T-helper 1 cell treated with Interleukin-12 subunit alpha and Interleukin-12 subunit beta and Interleukin-4 antibody, amounts not matched to agents 30 μg/mL and 1 μg/mL, for 36 hours (primary cell): ENCODE measurements at regions not wholly inside any gene's neighbourhood (a gene's known extent, or its start where the extent isn't known, plus 50 kb on each side); places are given as distances from the start of the nearest gene placed in this dataset.

Experiments
- H3K27ac Mint-ChIP-seq: one replicate; pipeline ENCODE4 v1.8.0; 2021; ENCODE audit warnings: mild to moderate bottlenecking, mixed read lengths
- H3K27me3 Mint-ChIP-seq: one replicate; pipeline ENCODE4 v1.8.0; 2021; ENCODE audit warnings: low read depth, mixed read lengths
- H3K36me3 Mint-ChIP-seq: one replicate; pipeline ENCODE4 v1.8.0; 2021; ENCODE audit warnings: low read depth, mixed read lengths
- H3K4me1 Mint-ChIP-seq: one replicate; pipeline ENCODE4 v1.8.0; 2021; ENCODE audit warnings: low read depth, mixed read lengths
- H3K4me3 Mint-ChIP-seq: one replicate; pipeline ENCODE4 v1.8.0; 2021; ENCODE audit warnings: mild to moderate bottlenecking, moderate library complexity, mixed read lengths
- H3K9me3 Mint-ChIP-seq: one replicate; pipeline ENCODE4 v1.8.0; 2021; ENCODE audit warnings: mixed read lengths

GRCh38 chr1:57820356-57821095 is 396.7 kb upstream of the DAB1 start:
- H3K27ac Mint-ChIP-seq: no peak overlapping the region
- H3K4me1 Mint-ChIP-seq: no peaks in the 10 kb centered on the region
- H3K27me3 Mint-ChIP-seq: no peaks in the 10 kb centered on the region
- no peaks in the 10 kb centered on the region for H3K9me3 Mint-ChIP-seq
- no peak overlapping the region for H3K4me3 Mint-ChIP-seq
- H3K36me3 Mint-ChIP-seq: no peaks in the 10 kb centered on the region

- Mint-ChIP-seq H3K27ac (no peak overlapping the region), H3K27me3 (no peaks in the 10 kb centered on the region), H3K4me3 (no peak overlapping the region), H3K36me3 (no peaks in the 10 kb centered on the region), H3K9me3 (no peaks in the 10 kb centered on the region), H3K4me1 (no peaks in the 10 kb centered on the region)
Observed at GRCh38 chr1:57819893-57820292, 396.0 kb upstream of the DAB1 start.

- no peak overlapping the region for H3K27ac Mint-ChIP-seq
- no peaks in the 10 kb centered on the region for H3K9me3 Mint-ChIP-seq
Observed at GRCh38 chr1:57803586-57803985, 379.7 kb upstream of the DAB1 start.

GRCh38 chr1:57800376-57800775 is 376.5 kb upstream of the DAB1 start:
- Mint-ChIP-seq H3K4me1 (no peaks in the 10 kb centered on the region), H3K36me3 (no peaks in the 10 kb centered on the region), H3K27me3 (no peaks in the 10 kb centered on the region), H3K27ac (no peak overlapping the region), H3K9me3 (no peaks in the 10 kb centered on the region), H3K4me3 (no peak overlapping the region)

More at GRCh38 chr1:57803586-57803985, 379.7 kb upstream of the DAB1 start:
- Mint-ChIP-seq H3K4me3 (no peak overlapping the region), H3K36me3 (no peaks in the 10 kb centered on the region), H3K27me3 (no peaks in the 10 kb centered on the region), H3K4me1 (no peaks in the 10 kb centered on the region)

DNA sequence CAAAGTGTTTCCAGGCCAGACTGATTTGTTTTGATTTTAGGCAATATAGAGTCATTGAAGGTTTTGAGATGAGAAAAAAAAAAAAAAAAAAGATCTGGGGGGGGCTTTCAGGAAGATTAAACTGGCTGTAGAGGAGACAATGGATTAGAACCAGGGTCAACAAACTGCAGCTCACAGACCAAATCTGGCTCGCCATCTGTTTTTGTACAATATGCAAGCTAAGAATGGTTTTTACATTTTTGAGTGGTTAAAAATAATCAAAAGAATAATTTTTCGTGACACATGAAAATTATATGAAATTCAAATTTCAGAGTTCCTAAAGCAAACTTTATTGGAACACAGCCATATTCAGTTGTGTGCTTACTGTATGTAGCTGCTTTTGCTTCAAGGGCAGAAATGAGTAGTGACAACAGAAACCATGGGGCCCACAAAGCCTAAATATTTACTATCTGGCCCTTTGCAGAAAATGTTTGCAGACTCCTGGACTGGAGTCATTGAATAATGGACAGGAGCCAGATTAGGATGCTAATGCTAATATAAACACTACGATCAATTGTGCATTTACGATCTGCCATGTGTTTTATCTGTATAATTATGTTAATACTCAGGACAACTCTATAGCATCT is 375.7 kb upstream of the DAB1 start:
- H3K4me3 Mint-ChIP-seq: no peak overlapping the region
- H3K27me3 Mint-ChIP-seq: no peaks in the 10 kb centered on the region
- H3K27ac Mint-ChIP-seq: no peak overlapping the region
- H3K9me3 Mint-ChIP-seq: no peaks in the 10 kb centered on the region
- H3K4me1 Mint-ChIP-seq: no peaks in the 10 kb centered on the region
- no peaks in the 10 kb centered on the region for H3K36me3 Mint-ChIP-seq

DNA sequence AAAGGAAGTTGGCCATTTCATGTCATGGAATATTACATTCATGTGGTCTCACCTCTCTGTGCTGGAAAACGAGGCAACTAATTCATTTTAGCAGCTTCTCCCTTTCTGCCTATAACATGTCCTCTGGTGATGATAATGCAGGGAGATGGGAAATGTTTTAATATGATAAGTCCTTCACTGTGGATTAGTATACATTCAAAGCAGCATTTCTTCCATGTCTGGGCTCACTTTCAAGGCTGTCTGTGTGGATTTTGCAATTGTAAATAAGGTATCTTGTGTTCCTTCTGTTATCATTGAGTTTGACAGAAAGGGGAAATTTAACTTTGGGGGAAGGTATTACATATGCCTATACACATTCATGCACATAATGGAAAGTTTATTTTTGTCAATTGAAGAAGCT is 374.7 kb upstream of the DAB1 start:
- Mint-ChIP-seq H3K27ac (no peak overlapping the region), H3K9me3 (no peaks in the 10 kb centered on the region), H3K4me1 (no peaks in the 10 kb centered on the region), H3K4me3 (no peak overlapping the region), H3K36me3 (no peaks in the 10 kb centered on the region), H3K27me3 (no peaks in the 10 kb centered on the region)

GRCh38 chr1:57797084-57797483 is 373.2 kb upstream of the DAB1 start:
- Mint-ChIP-seq H3K27me3 (no peaks in the 10 kb centered on the region), H3K4me1 (no peaks in the 10 kb centered on the region), H3K9me3 (no peaks in the 10 kb centered on the region), H3K27ac (no peak overlapping the region), H3K36me3 (no peaks in the 10 kb centered on the region), H3K4me3 (no peak overlapping the region)

GRCh38 chr1:57796616-57797015 is 372.8 kb upstream of the DAB1 start:
- Mint-ChIP-seq H3K27ac (no peak overlapping the region), H3K27me3 (no peaks in the 10 kb centered on the region), H3K4me1 (no peaks in the 10 kb centered on the region), H3K36me3 (no peaks in the 10 kb centered on the region), H3K9me3 (no peaks in the 10 kb centered on the region), H3K4me3 (no peak overlapping the region)

- Mint-ChIP-seq H3K36me3 (no peaks in the 10 kb centered on the region), H3K4me3 (no peak overlapping the region), H3K4me1 (no peaks in the 10 kb centered on the region), H3K27me3 (no peaks in the 10 kb centered on the region), H3K27ac (no peak overlapping the region), H3K9me3 (no peaks in the 10 kb centered on the region)
Observed at GRCh38 chr1:57795886-57796285, 372.0 kb upstream of the DAB1 start.

- H3K4me1 Mint-ChIP-seq: no peaks in the 10 kb centered on the region
- H3K4me3 Mint-ChIP-seq: no peak overlapping the region
- no peak overlapping the region for H3K27ac Mint-ChIP-seq
- no peaks in the 10 kb centered on the region for H3K27me3 Mint-ChIP-seq
- no peaks in the 10 kb centered on the region for H3K9me3 Mint-ChIP-seq
- no peaks in the 10 kb centered on the region for H3K36me3 Mint-ChIP-seq
Observed at GRCh38 chr1:57794078-57794477, 370.2 kb upstream of the DAB1 start.

DNA sequence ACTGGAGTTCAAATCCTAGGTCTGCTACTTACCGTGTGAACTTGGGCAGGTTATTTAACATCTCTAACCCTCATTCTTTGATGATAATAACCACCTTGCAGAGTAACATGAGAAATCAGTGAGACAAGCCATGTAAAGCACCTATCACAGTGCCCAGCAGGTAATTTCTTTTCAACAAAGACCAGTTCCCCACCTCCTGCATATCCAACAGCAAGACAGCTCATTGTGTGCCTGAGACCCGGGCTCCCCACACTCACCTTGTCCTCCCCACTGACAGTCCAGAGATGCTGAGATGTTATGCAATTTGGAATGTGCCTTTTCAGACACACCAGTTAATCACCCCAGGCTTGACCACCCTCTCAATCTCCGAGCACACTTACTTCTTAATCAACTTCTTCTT is 367.6 kb upstream of the DAB1 start:
- Mint-ChIP-seq H3K4me3 (no peak overlapping the region), H3K27ac (no peak overlapping the region), H3K4me1 (no peaks in the 10 kb centered on the region), H3K27me3 (no peaks in the 10 kb centered on the region), H3K9me3 (no peaks in the 10 kb centered on the region), H3K36me3 (no peaks in the 10 kb centered on the region)

DNA sequence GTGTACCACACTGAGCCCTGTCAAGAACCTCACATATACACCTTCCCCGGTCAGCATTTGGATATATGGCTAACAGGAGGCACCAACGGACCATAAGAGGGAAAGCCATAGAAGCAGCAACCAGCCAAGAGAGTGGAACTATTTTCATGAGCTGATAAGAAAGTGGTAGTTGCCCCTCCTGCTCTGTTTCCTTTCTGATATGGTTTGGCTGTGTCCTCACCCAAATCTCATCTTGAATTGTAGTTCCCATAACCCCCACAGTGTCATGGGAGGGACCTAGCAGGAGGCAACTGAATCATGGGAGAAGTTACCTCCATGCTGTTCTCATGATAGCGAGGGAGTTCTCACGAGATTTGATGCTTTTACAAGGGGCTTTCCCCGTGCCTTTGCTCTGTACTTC is 366.1 kb upstream of the DAB1 start:
- Mint-ChIP-seq H3K27me3 (no peaks in the 10 kb centered on the region), H3K36me3 (no peaks in the 10 kb centered on the region), H3K4me1 (no peaks in the 10 kb centered on the region), H3K27ac (no peak overlapping the region), H3K9me3 (no peaks in the 10 kb centered on the region), H3K4me3 (no peak overlapping the region)

GRCh38 chr1:57788313-57788712 is 364.5 kb upstream of the DAB1 start:
- Mint-ChIP-seq H3K27ac (no peak overlapping the region), H3K27me3 (no peaks in the 10 kb centered on the region), H3K9me3 (no peaks in the 10 kb centered on the region), H3K4me1 (no peaks in the 10 kb centered on the region), H3K36me3 (no peaks in the 10 kb centered on the region), H3K4me3 (no peak overlapping the region)

GRCh38 chr1:57784356-57784755 is 360.5 kb upstream of the DAB1 start:
- H3K27me3 Mint-ChIP-seq: no peaks in the 10 kb centered on the region
- H3K27ac Mint-ChIP-seq: no peak overlapping the region
- no peak overlapping the region for H3K4me3 Mint-ChIP-seq
- H3K36me3 Mint-ChIP-seq: no peaks in the 10 kb centered on the region
- H3K4me1 Mint-ChIP-seq: no peaks in the 10 kb centered on the region
- H3K9me3 Mint-ChIP-seq: no peaks in the 10 kb centered on the region

DNA sequence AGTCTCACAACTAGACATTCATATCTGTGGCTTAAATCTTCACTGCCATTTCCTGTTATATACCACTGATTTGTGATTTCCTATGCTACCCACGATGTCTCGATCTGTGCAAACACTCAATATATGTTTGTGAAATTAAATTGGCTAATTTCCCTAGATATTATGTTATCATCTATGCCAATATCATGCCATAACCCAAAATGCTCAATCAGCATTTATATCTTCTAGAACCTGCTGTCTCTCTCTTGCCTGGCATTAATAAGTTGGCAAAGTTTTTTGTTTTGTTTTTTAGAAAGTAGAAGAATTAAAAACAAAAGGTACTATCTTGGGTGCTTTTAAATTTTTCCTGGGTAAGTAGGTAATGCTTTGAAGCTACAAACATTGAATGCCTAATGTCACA is 358.5 kb upstream of the DAB1 start:
- no peaks in the 10 kb centered on the region for H3K9me3 Mint-ChIP-seq
- H3K4me1 Mint-ChIP-seq: no peaks in the 10 kb centered on the region
- no peaks in the 10 kb centered on the region for H3K36me3 Mint-ChIP-seq
- no peaks in the 10 kb centered on the region for H3K27me3 Mint-ChIP-seq
- no peak overlapping the region for H3K27ac Mint-ChIP-seq
- H3K4me3 Mint-ChIP-seq: no peak overlapping the region
